Erythroblast (primary cell): ENCODE measurements at regions not wholly inside any gene's neighbourhood (a gene's known extent, or its start where the extent isn't known, plus 50 kb on each side); places are given as distances from the start of the nearest gene placed in this dataset.

Experiments
- GATA1 ChIP-seq: IDR thresholded peaks from 2 replicates; pipeline ENCODE4 v1.6.1; 2011; ENCODE audit warnings: low read depth, mild to moderate bottlenecking, control low read depth, low read length, moderate library complexity
- POLR2A ChIP-seq: IDR thresholded peaks from 2 replicates; pipeline ENCODE4 v1.6.1; 2011; ENCODE audit warnings: mild to moderate bottlenecking, low read length

DNA sequence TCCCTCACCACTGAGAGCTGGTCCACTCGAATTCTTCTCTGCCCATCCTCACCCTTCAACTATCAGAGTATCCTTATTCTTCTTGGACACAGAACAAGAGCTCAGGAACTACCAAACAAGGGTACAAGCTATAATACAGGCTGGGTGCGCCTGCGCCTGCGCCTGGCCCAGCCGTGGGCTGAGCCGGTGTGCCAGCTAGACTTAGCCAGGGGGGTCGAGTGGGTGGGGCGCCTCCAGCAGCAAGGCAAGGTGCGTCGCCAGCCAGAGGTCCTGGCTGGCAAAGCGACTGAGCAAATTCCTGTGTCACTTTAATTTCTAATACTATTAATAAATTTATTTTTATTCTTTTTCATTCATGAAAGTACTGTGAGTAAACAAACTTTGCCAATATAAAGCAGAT lies 1072.6 kb upstream of the PIK3C3 start:
- TF ChIP-seq POLR2A (no peak), GATA1 (no peak)
